ENCODE measurements at regions not wholly inside any gene's neighbourhood (a gene's known extent, or its start where the extent isn't known, plus 50 kb on each side); places are given as distances from the start of the nearest gene placed in this dataset.

- Histone ChIP-seq H2BK20ac (ENCODE audit: low read length) (no peak overlapping the region), H3K14ac (ENCODE audit: insufficient read length) (no peak overlapping the region), H4K20me1 (replicated peaks in 1 of 2; ENCODE audit: control insufficient read depth in 1 of 2, insufficient read depth in 2 of 2, low read length in 2 of 2) (no peaks in the 10 kb centered on the region), H3K56ac (replicated peaks; ENCODE audit: insufficient read length, low read depth, low read length) (no peak overlapping the region), H3K79me2 (ENCODE audit: control insufficient read depth in 1 of 2, insufficient read depth in 2 of 2, low read length in 2 of 2) (no peaks in the 10 kb centered on the region), H2BK120ac (replicated peaks; ENCODE audit: low read depth, low read length) (no peak overlapping the region), H3K27ac (ENCODE audit: low read depth, low read length) (no peak overlapping the region), H4K8ac (ENCODE audit: extremely low read depth, insufficient read depth, low read length) (no peak overlapping the region), H3K79me1 (ENCODE audit: low read depth, low read length) (no peaks in the 10 kb centered on the region), H4K5ac (ENCODE audit: insufficient read length, low read depth, low read length) (no peak overlapping the region), H3K27me3 (replicated peaks in 1 of 4; ENCODE audit: control insufficient read depth in 3 of 4, extremely low read depth in 1 of 4, insufficient read depth in 3 of 4, low read length in 3 of 4) (no peaks in the 10 kb centered on the region), H3K9ac (replicated peaks in 1 of 4; ENCODE audit: extremely low read depth in 1 of 4, low read depth in 3 of 4, low read length in 3 of 4) (no peak overlapping the region), H2AK5ac (ENCODE audit: low read depth, low read length) (no peak overlapping the region), H3K4me1 (replicated peaks in 1 of 4; ENCODE audit: control insufficient read depth in 3 of 4, insufficient read depth in 4 of 4, low read length in 3 of 4) (no peaks in the 10 kb centered on the region), H3K4me2 (ENCODE audit: insufficient read depth in 1 of 2, low read depth in 2 of 2, low read length in 2 of 2) (no peak overlapping the region), H3K23ac (ENCODE audit: insufficient read length) (no peak overlapping the region), H3K18ac (ENCODE audit: extremely low read depth, low read length) (no peak overlapping the region), H2BK15ac (ENCODE audit: low read length) (no peak overlapping the region), H3K9me3 (ENCODE audit: insufficient read depth in 2 of 2, low read depth in 1 of 2, low read length in 1 of 2) (no peaks in the 10 kb centered on the region), H3K4ac (replicated peaks; ENCODE audit: insufficient read length, low read depth, low read length) (no peak overlapping the region), H4K91ac (replicated peaks; ENCODE audit: insufficient read length, low read length) (no peak overlapping the region), H2BK5ac (ENCODE audit: low read depth, low read length) (no peak overlapping the region), H2BK12ac (ENCODE audit: low read depth, low read length) (no peak overlapping the region), H2AFZ (ENCODE audit: low read length) (no peak overlapping the region; the same call in 1 of the 2 replicates), H3K4me3 (ENCODE audit: extremely low read depth in 1 of 4, insufficient read depth in 2 of 4, low read depth in 3 of 4, low read length in 4 of 4) (no peak overlapping the region), H3K36me3 (ENCODE audit: control insufficient read depth in 2 of 4, insufficient read depth in 4 of 4, low read length in 3 of 4) (no peaks in the 10 kb centered on the region), H3K23me2 (ENCODE audit: low read depth, low read length) (no peaks in the 10 kb centered on the region)
- ChIA-PET CTCF (ENCODE audit: partially characterized antibody) (no interaction called here), POLR2A (ENCODE audit: partially characterized antibody) (no interaction called here)
- DNase-seq (ENCODE audit: low read depth in 1 of 2, low spot score in 2 of 2) (no peak), FAIRE-seq (no peak)
- TF ChIP-seq CTCF (IDR thresholded peaks at IDR 0.05; ENCODE audit: control extremely low read depth in 1 of 3, insufficient read depth in 1 of 3, low read depth in 1 of 3, low read length in 3 of 3) (no peak), TCF12 (IDR thresholded peaks at IDR 0.05; ENCODE audit: low read depth, low read length) (no peak), EZH2 (IDR thresholded peaks at IDR 0.05; ENCODE audit: low read depth, low read length, severe bottlenecking) (no peak), SP4 (IDR thresholded peaks at IDR 0.05; ENCODE audit: low read length) (no peak), RXRA (IDR thresholded peaks at IDR 0.05; ENCODE audit: insufficient read depth, low read depth, low read length) (no peak), SIN3A (conservative IDR thresholded peaks at IDR 0.05 in 1 of 2, IDR thresholded peaks at IDR 0.05 in 1 of 2; ENCODE audit: low read depth in 1 of 2, low read length in 2 of 2) (no peak), CTBP2 (IDR thresholded peaks at IDR 0.05; ENCODE audit: borderline replicate concordance, insufficient read depth, insufficient read length, low read length) (no peak), GTF2F1 (IDR thresholded peaks at IDR 0.05; ENCODE audit: borderline replicate concordance, low read depth, low read length) (no peak), CBX8 (IDR thresholded peaks at IDR 0.05; ENCODE audit: borderline replicate concordance, low read depth, low read length) (no peak), MAFK (IDR thresholded peaks at IDR 0.05; ENCODE audit: low read depth, low read length) (no peak), PHF8 (conservative IDR thresholded peaks at IDR 0.05; ENCODE audit: low read depth, low read length) (no peak), TBP (IDR thresholded peaks at IDR 0.05; ENCODE audit: low read depth, low read length) (no peak)
- 95% methylated on average over 2 of the region's 2 CpGs; no CpG with 5 or more reads in 1 of the 2 experiments for WGBS, 2 experiments (ENCODE audit: extremely low coverage in 1 of 2, insufficient coverage in 1 of 2, insufficient read length in 1 of 2, insufficient replicate concordance in 2 of 2, low coverage in 1 of 2, low lambda C conversion rate in 2 of 2, missing lambda C conversion rate in 1 of 2)
Observed at GRCh38 chr3:94573337-94573736, 510.5 kb downstream of the NSUN3 start.

Measured in H1 (cell line).